ENCODE measurements at regions not wholly inside any gene's neighbourhood (a gene's known extent, or its start where the extent isn't known, plus 50 kb on each side); places are given as distances from the start of the nearest gene placed in this dataset.

GRCh38 chr3:115330430-115330829, 183.3 kb upstream of the ZBTB20 start:
- ATAC-seq (no peak), DNase-seq (no peak)
- no peak for TF ChIP-seq POLR2A (IDR thresholded peaks at IDR 0.05)
- TF ChIP-seq, protein P1, sequence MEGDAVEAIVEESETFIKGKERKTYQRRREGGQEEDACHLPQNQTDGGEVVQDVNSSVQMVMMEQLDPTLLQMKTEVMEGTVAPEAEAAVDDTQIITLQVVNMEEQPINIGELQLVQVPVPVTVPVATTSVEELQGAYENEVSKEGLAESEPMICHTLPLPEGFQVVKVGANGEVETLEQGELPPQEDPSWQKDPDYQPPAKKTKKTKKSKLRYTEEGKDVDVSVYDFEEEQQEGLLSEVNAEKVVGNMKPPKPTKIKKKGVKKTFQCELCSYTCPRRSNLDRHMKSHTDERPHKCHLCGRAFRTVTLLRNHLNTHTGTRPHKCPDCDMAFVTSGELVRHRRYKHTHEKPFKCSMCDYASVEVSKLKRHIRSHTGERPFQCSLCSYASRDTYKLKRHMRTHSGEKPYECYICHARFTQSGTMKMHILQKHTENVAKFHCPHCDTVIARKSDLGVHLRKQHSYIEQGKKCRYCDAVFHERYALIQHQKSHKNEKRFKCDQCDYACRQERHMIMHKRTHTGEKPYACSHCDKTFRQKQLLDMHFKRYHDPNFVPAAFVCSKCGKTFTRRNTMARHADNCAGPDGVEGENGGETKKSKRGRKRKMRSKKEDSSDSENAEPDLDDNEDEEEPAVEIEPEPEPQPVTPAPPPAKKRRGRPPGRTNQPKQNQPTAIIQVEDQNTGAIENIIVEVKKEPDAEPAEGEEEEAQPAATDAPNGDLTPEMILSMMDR (IDR thresholded peaks at IDR 0.05), result no peak
- Histone ChIP-seq H3K36me3 (replicated peaks in 1 of 2; ENCODE audit: insufficient read depth in 1 of 2, low read depth in 2 of 2) (no peaks in the 10 kb centered on the region), H3K4me3 (no peak overlapping the region), H3K27ac (no peak overlapping the region), H3K9me3 (no peaks in the 10 kb centered on the region), H3K4me1 (no peaks in the 10 kb centered on the region), H3K27me3 (no peaks in the 10 kb centered on the region)
- intact Hi-C loops (cut with DNase I), result no loop called here

DNA sequence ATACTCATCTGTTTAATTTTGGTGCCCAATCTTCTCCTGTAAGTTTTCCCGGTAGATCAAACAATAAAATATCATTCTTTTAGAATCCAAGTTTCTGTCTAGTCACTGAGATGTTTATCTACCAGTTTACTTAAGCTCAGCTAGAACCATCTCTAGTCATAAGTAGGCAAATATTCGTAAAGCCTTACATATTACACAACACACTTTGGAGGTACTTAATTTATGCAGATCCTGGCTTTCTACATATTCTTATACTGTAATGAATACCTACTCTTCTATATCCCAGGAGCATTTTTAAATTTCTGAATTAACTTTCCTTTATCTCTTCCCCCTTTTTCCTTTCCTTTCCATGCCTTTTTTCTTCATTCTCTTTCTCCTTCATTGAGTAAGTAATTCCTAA, 185.9 kb upstream of the ZBTB20 start:
- intact Hi-C loops (cut with DNase I), result no loop called here
- Histone ChIP-seq H3K4me3 (no peak overlapping the region), H3K27ac (no peak overlapping the region), H3K27me3 (no peaks in the 10 kb centered on the region), H3K9me3 (no peaks in the 10 kb centered on the region), H3K4me1 (no peaks in the 10 kb centered on the region), H3K36me3 (replicated peaks in 1 of 2; ENCODE audit: insufficient read depth in 1 of 2, low read depth in 2 of 2) (no peaks in the 10 kb centered on the region)
- TF ChIP-seq POLR2A (IDR thresholded peaks at IDR 0.05), result no peak
- TF ChIP-seq, protein P1 (IDR thresholded peaks at IDR 0.05), result no peak
- DNase-seq (no peak), ATAC-seq (no peak)
- WGBS, 2 donors, result 68 to 80% methylated on average over 2 of the region's 2 CpGs

DNA sequence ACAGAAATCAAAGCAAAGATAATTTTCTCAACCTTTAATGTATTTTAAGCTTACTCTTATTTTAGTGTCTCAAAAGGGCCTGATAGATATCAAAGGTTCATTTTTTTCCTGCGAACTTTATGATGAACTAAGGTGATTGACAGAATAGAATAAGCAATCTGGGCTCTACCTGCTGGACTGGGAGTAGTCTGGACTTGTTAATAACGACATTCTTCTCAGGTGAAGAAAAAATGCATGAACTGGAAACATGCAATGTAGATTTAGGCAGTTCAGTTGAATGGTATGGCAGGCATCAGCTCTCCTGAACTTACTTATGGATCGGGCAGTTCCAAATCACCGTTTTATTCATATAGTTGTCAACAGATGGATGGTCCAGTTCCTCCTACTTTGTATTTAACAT, 189.7 kb upstream of the ZBTB20 start:
- H3K4me1 ChIP-seq, result no peaks in the 10 kb centered on the region
- ATAC-seq (no peak), DNase-seq (no peak)
- TF ChIP-seq POLR2A (IDR thresholded peaks at IDR 0.05), result no peak
- TF ChIP-seq, protein P1 (IDR thresholded peaks at IDR 0.05), result no peak
- no peak overlapping the region for H3K27ac ChIP-seq
- intact Hi-C loops (cut with DNase I), result no loop called here
- no peak overlapping the region for H3K4me3 ChIP-seq
- WGBS, 2 donors, result 62 to 67% methylated on average over 4 of the region's 4 CpGs
- no peaks in the 10 kb centered on the region for H3K36me3 ChIP-seq (replicated peaks in 1 of 2; ENCODE audit: insufficient read depth in 1 of 2, low read depth in 2 of 2)
- no peaks in the 10 kb centered on the region for H3K9me3 ChIP-seq
- no peaks in the 10 kb centered on the region for H3K27me3 ChIP-seq

GRCh38 chr3:115340586-115340985, 193.5 kb upstream of the ZBTB20 start:
- H3K36me3 ChIP-seq (replicated peaks in 1 of 2; ENCODE audit: insufficient read depth in 1 of 2, low read depth in 2 of 2), result no peaks in the 10 kb centered on the region
- ATAC-seq (no peak), DNase-seq (no peak)
- no peak overlapping the region for H3K4me3 ChIP-seq
- WGBS, 2 donors, result 59 to 61% methylated on average over 4 of the region's 4 CpGs
- no peaks in the 10 kb centered on the region for H3K4me1 ChIP-seq
- no peak overlapping the region for H3K27ac ChIP-seq
- no peaks in the 10 kb centered on the region for H3K27me3 ChIP-seq
- no peak for TF ChIP-seq POLR2A (IDR thresholded peaks at IDR 0.05)
- TF ChIP-seq, protein P1 (IDR thresholded peaks at IDR 0.05), result no peak
- intact Hi-C loops (cut with DNase I), result no loop called here
- H3K9me3 ChIP-seq, result no peaks in the 10 kb centered on the region

DNA sequence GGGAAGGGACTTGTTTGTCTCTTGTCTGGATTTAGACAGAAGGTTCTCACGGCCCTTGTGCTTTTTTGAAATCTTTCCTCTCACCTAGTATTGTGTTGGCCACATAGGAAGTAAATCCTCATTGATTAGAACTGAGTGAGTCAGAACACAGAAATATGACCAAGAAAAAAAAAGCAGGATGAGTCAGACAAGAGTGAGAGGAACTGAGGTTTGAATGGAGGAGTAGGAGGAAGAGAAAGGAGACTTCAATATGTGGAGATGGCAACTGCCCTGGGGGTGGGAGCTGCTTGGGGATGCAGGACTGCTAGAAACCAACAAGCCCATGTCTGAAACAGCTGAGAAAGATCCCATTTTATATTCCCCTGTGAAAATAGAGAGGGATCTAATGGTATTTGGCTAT, 194.1 kb upstream of the ZBTB20 start:
- Histone ChIP-seq H3K36me3 (replicated peaks in 1 of 2; ENCODE audit: insufficient read depth in 1 of 2, low read depth in 2 of 2) (no peaks in the 10 kb centered on the region), H3K4me1 (no peaks in the 10 kb centered on the region), H3K27ac (no peak overlapping the region), H3K9me3 (no peaks in the 10 kb centered on the region), H3K27me3 (no peaks in the 10 kb centered on the region), H3K4me3 (no peak overlapping the region)
- no peak for DNase-seq
- ATAC-seq, result no peak
- WGBS, 2 donors, result 24 to 46% methylated on average over 1 of the region's 1 CpG
- TF ChIP-seq, protein P1 (IDR thresholded peaks at IDR 0.05), result no peak
- no peak for TF ChIP-seq POLR2A (IDR thresholded peaks at IDR 0.05)
- intact Hi-C loops (cut with DNase I), result no loop called here
